BLaER1 (cell line): ENCODE measurements at regions not wholly inside any gene's neighbourhood (a gene's known extent, or its start where the extent isn't known, plus 50 kb on each side); places are given as distances from the start of the nearest gene placed in this dataset.

Experiments used
- H3K27ac ChIP-seq: shearing (Covaris generic); formaldehyde crosslinking; 2 replicates; pipeline ENCODE4 v1.8.1; 2022
- H3K27me3 ChIP-seq: shearing (Covaris generic); formaldehyde crosslinking; 2 replicates; pipeline ENCODE4 v1.8.1; 2022
- H3K36me3 ChIP-seq: shearing (Covaris generic); formaldehyde crosslinking; 2 replicates; pipeline ENCODE4 v1.8.1; 2022
- H3K4me1 ChIP-seq: shearing (Covaris generic); formaldehyde crosslinking; 2 replicates; pipeline ENCODE4 v1.8.1; 2022
- H3K4me2 ChIP-seq: shearing (Covaris generic); formaldehyde crosslinking; 2 replicates; pipeline ENCODE4 v1.8.1; 2022
- H3K4me3 ChIP-seq: shearing (Covaris generic); formaldehyde crosslinking; 2 replicates; pipeline ENCODE4 v1.8.1; 2022
- H3K9ac ChIP-seq: shearing (Covaris generic); formaldehyde crosslinking; 2 replicates; pipeline ENCODE4 v1.8.1; 2022
- H3K9me3 ChIP-seq: shearing (Covaris generic); formaldehyde crosslinking; 2 replicates; pipeline ENCODE4 v1.8.1; 2022
- H4K20me1 ChIP-seq: shearing (Covaris generic); formaldehyde crosslinking; 2 replicates; pipeline ENCODE4 v1.8.1; 2022
- Cebpa-rat ChIP-seq: shearing (Covaris generic); IDR thresholded peaks from 2 replicates; pipeline ENCODE4 v1.8.1; 2022

GRCh38 chr4:177957596-177958360 lies 515.5 kb upstream of the AGA start:
- Histone ChIP-seq H3K27me3 (no peaks in the 10 kb centered on the region), H3K4me3 (no peak overlapping the region), H3K4me1 (no peaks in the 10 kb centered on the region), H3K9ac (no peak overlapping the region), H4K20me1 (no peaks in the 10 kb centered on the region), H3K36me3 (no peaks in the 10 kb centered on the region), H3K27ac (no peak overlapping the region), H3K9me3 (no peaks in the 10 kb centered on the region), H3K4me2 (no peak overlapping the region)
- no peak for TF ChIP-seq Cebpa-rat

GRCh38 chr4:177960566-177960965 lies 518.3 kb upstream of the AGA start:
- no peak for TF ChIP-seq Cebpa-rat
- no peaks in the 10 kb centered on the region for H4K20me1 ChIP-seq

GRCh38 chr4:177961761-177962380 lies 519.6 kb upstream of the AGA start:
- no peaks in the 10 kb centered on the region for H3K4me1 ChIP-seq
- H3K4me2 ChIP-seq, result no peak overlapping the region
- no peak overlapping the region for H3K4me3 ChIP-seq
- H3K9me3 ChIP-seq, result no peaks in the 10 kb centered on the region
- H3K36me3 ChIP-seq, result no peaks in the 10 kb centered on the region
- H3K27me3 ChIP-seq, result no peaks in the 10 kb centered on the region
- no peaks in the 10 kb centered on the region for H4K20me1 ChIP-seq
- no peak overlapping the region for H3K9ac ChIP-seq
- no peak for TF ChIP-seq Cebpa-rat
- no peak overlapping the region for H3K27ac ChIP-seq

More at GRCh38 chr4:177960566-177960965, 518.3 kb upstream of the AGA start:
- no peak overlapping the region for H3K4me3 ChIP-seq
- H3K4me2 ChIP-seq, result no peak overlapping the region
- no peak overlapping the region for H3K27ac ChIP-seq
- no peaks in the 10 kb centered on the region for H3K4me1 ChIP-seq
- H3K9me3 ChIP-seq, result no peaks in the 10 kb centered on the region
- no peaks in the 10 kb centered on the region for H3K36me3 ChIP-seq
- no peak overlapping the region for H3K9ac ChIP-seq
- H3K27me3 ChIP-seq, result no peaks in the 10 kb centered on the region

GRCh38 chr4:177964061-177964460 lies 521.8 kb upstream of the AGA start:
- no peak overlapping the region for H3K27ac ChIP-seq
- TF ChIP-seq Cebpa-rat, result no peak
- no peak overlapping the region for H3K4me2 ChIP-seq
- H3K9ac ChIP-seq, result no peak overlapping the region
- no peaks in the 10 kb centered on the region for H3K4me1 ChIP-seq
- no peaks in the 10 kb centered on the region for H3K27me3 ChIP-seq
- no peaks in the 10 kb centered on the region for H3K36me3 ChIP-seq
- H3K9me3 ChIP-seq, result no peaks in the 10 kb centered on the region
- no peak overlapping the region for H3K4me3 ChIP-seq
- H4K20me1 ChIP-seq, result no peaks in the 10 kb centered on the region

- Histone ChIP-seq H3K36me3 (no peaks in the 10 kb centered on the region), H3K9me3 (no peaks in the 10 kb centered on the region), H3K4me3 (no peak overlapping the region), H3K27me3 (no peaks in the 10 kb centered on the region), H3K4me2 (no peak overlapping the region), H3K27ac (no peak overlapping the region), H3K9ac (no peak overlapping the region), H4K20me1 (no peaks in the 10 kb centered on the region), H3K4me1 (no peaks in the 10 kb centered on the region)
- no peak for TF ChIP-seq Cebpa-rat
Measured at GRCh38 chr4:177964693-177965168, 522.5 kb upstream of the AGA start.

GRCh38 chr4:177967328-177967727 lies 525.1 kb upstream of the AGA start:
- Histone ChIP-seq H3K4me2 (no peak overlapping the region), H3K9ac (no peak overlapping the region), H3K4me3 (no peak overlapping the region), H3K27ac (no peak overlapping the region), H3K36me3 (no peaks in the 10 kb centered on the region), H3K27me3 (no peaks in the 10 kb centered on the region), H3K9me3 (no peaks in the 10 kb centered on the region), H3K4me1 (no peaks in the 10 kb centered on the region), H4K20me1 (no peaks in the 10 kb centered on the region)
- no peak for TF ChIP-seq Cebpa-rat

- no peaks in the 10 kb centered on the region for H3K27me3 ChIP-seq
- H3K27ac ChIP-seq, result no peak overlapping the region
- no peak overlapping the region for H3K9ac ChIP-seq
- H3K4me1 ChIP-seq, result no peaks in the 10 kb centered on the region
- no peak for TF ChIP-seq Cebpa-rat
- no peaks in the 10 kb centered on the region for H3K9me3 ChIP-seq
- no peaks in the 10 kb centered on the region for H3K36me3 ChIP-seq
- H3K4me3 ChIP-seq, result no peak overlapping the region
- H3K4me2 ChIP-seq, result no peak overlapping the region
- no peaks in the 10 kb centered on the region for H4K20me1 ChIP-seq
Measured at GRCh38 chr4:177968817-177969442, 526.7 kb upstream of the AGA start.

GRCh38 chr4:177974461-177974860 lies 532.2 kb upstream of the AGA start:
- Histone ChIP-seq H3K9me3 (no peaks in the 10 kb centered on the region), H3K4me1 (no peaks in the 10 kb centered on the region), H3K36me3 (no peaks in the 10 kb centered on the region), H3K4me3 (no peak overlapping the region), H3K9ac (no peak overlapping the region), H3K27me3 (no peaks in the 10 kb centered on the region), H3K4me2 (no peak overlapping the region), H4K20me1 (no peaks in the 10 kb centered on the region), H3K27ac (no peak overlapping the region)
- no peak for TF ChIP-seq Cebpa-rat

GRCh38 chr4:177975315-177975987 lies 533.2 kb upstream of the AGA start:
- TF ChIP-seq Cebpa-rat, result no peak
- no peaks in the 10 kb centered on the region for H3K9me3 ChIP-seq
- H4K20me1 ChIP-seq, result no peaks in the 10 kb centered on the region
- no peak overlapping the region for H3K9ac ChIP-seq
- H3K4me2 ChIP-seq, result no peak overlapping the region
- no peaks in the 10 kb centered on the region for H3K27me3 ChIP-seq
- no peaks in the 10 kb centered on the region for H3K36me3 ChIP-seq
- no peak overlapping the region for H3K4me3 ChIP-seq
- no peak overlapping the region for H3K27ac ChIP-seq
- no peaks in the 10 kb centered on the region for H3K4me1 ChIP-seq

GRCh38 chr4:177986236-177986635 lies 544.0 kb upstream of the AGA start:
- no peak overlapping the region for H3K4me3 ChIP-seq
- H3K27me3 ChIP-seq, result no peaks in the 10 kb centered on the region
- no peaks in the 10 kb centered on the region for H3K9me3 ChIP-seq
- H3K27ac ChIP-seq, result no peak overlapping the region
- no peaks in the 10 kb centered on the region for H4K20me1 ChIP-seq
- no peak for TF ChIP-seq Cebpa-rat
- no peaks in the 10 kb centered on the region for H3K36me3 ChIP-seq
- no peak overlapping the region for H3K9ac ChIP-seq
- no peak overlapping the region for H3K4me2 ChIP-seq
- H3K4me1 ChIP-seq, result no peaks in the 10 kb centered on the region
